GM12874 (cell line): ENCODE measurements at regions not wholly inside any gene's neighbourhood (a gene's known extent, or its start where the extent isn't known, plus 50 kb on each side); places are given as distances from the start of the nearest gene placed in this dataset.

Experiments used
- CTCF ChIP-seq: IDR thresholded peaks from 2 replicates; pipeline ENCODE4 v1.5.1; 2011; ENCODE audit warnings: low read depth, mild to moderate bottlenecking, control low read depth, low read length, moderate library complexity; ENCODE audit not compliant: insufficient read depth

DNA sequence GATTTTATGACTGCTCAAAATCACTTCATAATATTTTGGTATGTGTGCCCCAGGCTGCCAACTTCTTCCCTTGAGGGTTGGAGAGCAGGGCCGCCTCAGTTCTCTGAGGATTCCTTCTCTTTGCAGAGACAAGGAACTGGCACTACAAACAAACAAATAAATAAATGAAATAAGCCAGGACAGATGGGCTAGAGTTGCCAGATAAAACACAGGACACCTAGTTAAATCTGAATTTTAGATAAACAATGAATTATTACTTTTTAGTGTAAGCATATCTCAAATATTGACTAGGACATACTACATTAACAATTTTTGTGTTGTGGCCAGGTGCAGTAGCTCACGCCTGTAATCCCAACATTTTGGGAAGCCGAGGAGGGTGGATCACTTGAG is 122.5 kb downstream of the FHDC1 start:
- no peak for TF ChIP-seq CTCF

GRCh38 chr4:153060196-153060595 is 124.1 kb downstream of the FHDC1 start:
- TF ChIP-seq CTCF: no peak

- TF ChIP-seq CTCF: no peak
These were observed 125.8 kb downstream of the FHDC1 start for GRCh38 chr4:153061971-153062370.

DNA sequence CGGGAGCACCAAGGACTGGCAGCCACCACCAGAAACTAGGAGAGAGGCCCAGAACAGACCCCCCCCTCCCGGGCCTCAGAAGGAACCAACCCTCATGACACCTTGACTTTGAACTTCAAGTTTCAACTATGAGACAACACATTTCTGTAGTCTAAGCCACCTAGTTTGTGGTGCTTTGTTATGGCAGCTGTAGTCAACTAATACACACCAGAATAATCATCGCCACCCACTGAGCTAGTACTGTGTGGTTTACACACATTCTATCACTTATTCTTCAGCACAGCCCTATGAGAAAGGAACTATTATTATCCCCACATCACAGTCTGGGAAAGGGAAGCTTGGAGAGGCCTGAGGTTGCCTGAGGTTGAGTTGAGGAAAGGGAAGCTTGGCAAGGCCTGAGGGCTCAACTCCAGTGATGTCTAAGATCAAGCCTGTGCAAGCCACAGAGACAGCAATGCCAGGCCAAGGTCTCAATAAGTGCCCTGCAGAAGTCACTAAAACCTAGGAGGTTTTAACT is 126.6 kb downstream of the FHDC1 start:
- no peak for TF ChIP-seq CTCF

GRCh38 chr4:153063490-153063889 is 127.4 kb downstream of the FHDC1 start:
- TF ChIP-seq CTCF: no peak

GRCh38 chr4:153064571-153064970 is 128.4 kb downstream of the FHDC1 start:
- no peak for TF ChIP-seq CTCF

DNA sequence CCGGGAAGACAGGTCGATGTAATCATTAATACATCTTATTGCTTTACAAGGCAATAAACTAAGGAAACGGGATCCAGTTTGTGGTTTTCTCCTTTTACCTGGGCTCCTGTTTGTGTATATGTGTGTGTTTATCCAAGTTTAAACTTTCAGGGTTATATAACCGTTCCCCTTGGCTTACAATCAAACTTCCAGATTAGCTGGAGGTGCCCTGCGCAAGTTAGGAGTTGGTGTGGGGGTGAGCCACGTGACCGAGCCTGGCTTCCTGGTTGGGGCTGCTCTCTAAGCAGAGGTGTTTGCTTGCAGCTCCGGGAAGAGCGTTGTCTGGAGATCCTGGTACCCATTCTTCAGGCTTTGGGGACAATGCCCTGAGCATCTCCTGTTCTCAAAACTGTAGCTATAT is 129.2 kb downstream of the FHDC1 start:
- TF ChIP-seq CTCF: no peak

GRCh38 chr4:153067376-153067775 is 131.3 kb downstream of the FHDC1 start:
- TF ChIP-seq CTCF: no peak
